LNCAP (cell line): ENCODE measurements at regions not wholly inside any gene's neighbourhood (a gene's known extent, or its start where the extent isn't known, plus 50 kb on each side); places are given as distances from the start of the nearest gene placed in this dataset.

Experiments used
- CTCF ChIP-seq: fragments of 450-650 bp; IDR thresholded peaks from 2 replicates; pipeline ENCODE4 v1.5.1; 2017; ENCODE audit warnings: mild to moderate bottlenecking

DNA sequence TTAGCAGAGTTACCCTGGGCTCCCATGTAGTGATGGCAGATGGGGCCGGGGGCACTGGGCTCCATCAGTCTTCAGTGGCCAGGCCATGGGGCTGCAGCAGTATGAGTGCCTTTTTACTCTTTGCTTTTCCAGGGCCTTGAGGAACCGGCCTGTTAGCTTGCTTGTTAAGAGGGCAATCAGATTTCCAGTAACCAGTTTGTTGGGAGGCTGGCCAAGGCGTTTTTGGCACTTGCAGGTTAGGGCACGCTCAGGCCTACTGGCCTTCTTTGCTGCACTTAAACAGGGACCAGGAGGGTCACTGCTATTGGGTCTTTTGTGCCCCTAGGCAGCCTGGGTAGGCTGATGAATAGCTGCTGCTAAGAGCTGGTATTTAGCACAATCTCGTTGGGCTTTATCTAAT, 415.4 kb upstream of the USP9Y start:
- TF ChIP-seq CTCF = no peak

DNA sequence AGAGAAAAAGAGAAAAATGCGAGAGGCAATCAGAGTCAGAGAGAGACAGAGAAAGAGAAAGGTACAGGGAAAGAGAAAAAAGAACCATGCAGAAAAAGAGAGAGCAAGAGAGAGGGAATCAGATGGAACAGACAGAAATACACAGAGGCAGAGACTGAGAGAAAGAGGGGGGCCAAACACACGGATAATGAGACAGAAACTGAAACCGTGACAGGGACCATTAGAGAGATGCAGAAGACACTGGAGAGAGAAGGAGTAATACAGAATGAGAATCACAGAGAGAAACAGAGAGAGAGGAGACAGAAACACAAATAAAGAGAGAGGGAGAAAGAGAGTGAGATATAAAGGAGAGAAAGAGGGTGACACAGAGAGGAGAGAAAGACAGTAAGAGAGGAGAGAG, 412.1 kb upstream of the USP9Y start:
- no peak for TF ChIP-seq CTCF

DNA sequence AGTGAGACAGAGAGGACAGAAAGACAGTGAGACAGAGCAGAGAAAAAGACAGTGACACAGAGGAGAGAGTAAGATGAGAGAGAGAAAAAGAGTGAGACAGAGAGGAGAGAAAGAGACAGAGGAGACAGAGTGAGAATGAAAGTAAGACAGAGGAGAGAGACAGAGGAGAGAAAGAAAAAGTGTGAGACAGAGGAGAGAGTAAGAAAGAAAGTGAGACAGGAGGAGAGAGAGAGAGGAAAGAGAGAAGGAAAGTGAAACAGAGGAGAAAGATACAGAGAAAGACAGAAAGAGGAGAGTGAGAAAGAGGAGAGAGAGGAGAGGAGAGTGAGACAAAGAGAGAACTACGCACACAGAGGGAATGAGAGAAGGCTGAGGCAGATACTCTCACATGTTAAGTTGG, 411.6 kb upstream of the USP9Y start:
- no peak for TF ChIP-seq CTCF

DNA sequence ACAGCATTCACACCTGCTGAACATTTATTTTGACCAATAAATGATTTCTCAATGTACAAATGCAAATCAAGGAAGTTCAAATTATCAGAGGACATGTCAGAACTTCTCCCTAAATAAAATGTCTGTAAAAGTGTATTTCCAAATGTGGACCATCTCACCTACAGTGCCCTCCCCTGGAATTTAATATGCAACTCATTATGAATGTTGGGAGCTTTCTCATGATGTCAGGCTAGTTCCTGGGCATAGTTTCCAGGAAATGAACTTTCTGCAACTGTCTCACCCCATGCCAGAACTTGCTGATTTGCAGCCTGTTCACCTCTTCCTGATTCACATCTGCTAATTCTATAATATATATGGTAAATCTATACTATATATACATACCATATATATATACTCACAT, 408.5 kb upstream of the USP9Y start:
- TF ChIP-seq CTCF = no peak

DNA sequence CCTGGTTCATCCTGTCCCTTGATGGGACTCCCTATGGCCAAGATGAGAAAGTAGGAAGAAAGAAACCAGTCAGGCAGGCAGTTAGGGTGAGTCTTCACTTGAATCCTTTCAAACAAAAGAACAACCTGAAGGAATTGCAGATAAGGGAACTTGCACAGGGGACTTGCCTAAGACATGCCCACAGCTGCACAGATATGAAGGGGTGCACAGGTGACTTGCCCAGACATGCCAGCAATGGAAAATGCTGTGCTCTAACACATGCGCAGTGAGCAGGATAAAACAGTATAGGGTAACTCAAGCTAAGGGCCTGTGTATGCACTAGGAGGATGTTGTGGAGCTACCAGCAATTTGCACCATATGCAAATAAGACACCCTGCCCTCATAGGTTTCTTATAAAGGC, 404.6 kb upstream of the USP9Y start:
- TF ChIP-seq CTCF = no peak

DNA sequence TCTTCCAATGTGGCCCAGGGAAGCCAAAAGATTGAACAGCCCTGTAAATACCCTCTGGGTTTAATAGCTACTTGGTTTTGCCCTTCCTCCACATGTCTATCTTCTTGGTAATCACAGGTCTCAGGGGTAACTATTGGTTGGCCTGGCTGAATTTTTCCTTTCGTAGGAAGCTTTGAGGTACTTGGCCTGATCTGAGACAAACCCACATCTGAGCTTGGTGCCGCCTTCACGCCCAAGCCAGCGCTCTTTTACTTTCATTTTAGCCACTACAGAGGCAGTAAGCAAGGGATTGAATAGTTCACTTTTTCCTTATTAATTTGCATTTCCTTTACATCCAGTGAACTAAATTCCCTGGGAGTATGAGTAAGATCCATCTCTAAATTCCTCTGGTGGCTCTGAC, 397.6 kb upstream of the USP9Y start:
- no peak for TF ChIP-seq CTCF

- TF ChIP-seq CTCF = no peak
Measured at GRCh38 chrY:12305456-12305855, 395.6 kb upstream of the USP9Y start.

DNA sequence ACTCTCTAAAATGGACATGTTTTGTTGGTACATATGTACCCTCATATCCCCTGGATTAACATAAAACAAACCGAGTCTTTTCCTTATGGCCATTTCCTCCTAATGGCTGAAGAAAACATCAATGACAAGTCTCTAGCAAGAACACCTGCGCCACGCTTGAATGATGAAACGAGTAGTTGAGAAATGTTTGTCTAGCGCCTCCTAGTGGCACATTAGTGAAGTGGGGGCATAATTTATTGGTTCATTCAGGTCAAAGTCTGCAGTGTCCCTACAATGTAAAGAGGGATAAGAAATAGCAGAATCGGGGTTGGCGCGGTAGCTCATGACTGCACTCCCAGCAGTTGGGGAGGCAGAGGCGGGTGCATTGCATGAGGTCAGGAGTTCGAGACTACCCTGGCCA, 391.8 kb upstream of the USP9Y start:
- TF ChIP-seq CTCF = peak; percentile 70
